SK-N-MC (cell line): ENCODE measurements at regions not wholly inside any gene's neighbourhood (a gene's known extent, or its start where the extent isn't known, plus 50 kb on each side); places are given as distances from the start of the nearest gene placed in this dataset.

Experiments
- EZH2 ChIP-seq: fragments of 200-600 bp; sonication (generic); IDR thresholded peaks from one replicate; pipeline ENCODE4 v1.6.1; 2017; ENCODE audit warnings: antibody characterized with exemption
- FOXP2 ChIP-seq: optimal IDR thresholded peaks from 2 replicates; pipeline ENCODE3; 2011; ENCODE audit warnings: mild to moderate bottlenecking, moderate library complexity; ENCODE audit not compliant: insufficient read depth; ENCODE audit errors: extremely low read length, control extremely low read depth
- POLR2AphosphoS5 ChIP-seq: IDR thresholded peaks from 2 replicates; pipeline ENCODE4 v1.6.1; 2012; ENCODE audit warnings: mild to moderate bottlenecking, low read depth, low read length, borderline replicate concordance

GRCh38 chrX:125003746-125004446 is 315.8 kb upstream of the TEX13C start:
- TF ChIP-seq POLR2AphosphoS5: no peak
- TF ChIP-seq EZH2: no peak
- no peak for TF ChIP-seq FOXP2
